K562 (cell line): ENCODE measurements at regions not wholly inside any gene's neighbourhood (a gene's known extent, or its start where the extent isn't known, plus 50 kb on each side); places are given as distances from the start of the nearest gene placed in this dataset.

Experiments
- ATF7 ChIP-seq: fragments of 450-650 bp; IDR thresholded peaks from 2 replicates; pipeline ENCODE4 v1.7.1; 2014; ENCODE audit warnings: mild to moderate bottlenecking, moderate library complexity
- CEBPG ChIP-seq, 3 experiments: fragments of 200-800 bp in 1 of 3; sonication (Bioruptor generic) in 1 of 3; sonication (generic) in 1 of 3; formaldehyde crosslinking in 1 of 3; IDR thresholded peaks in 2 of 3; conservative IDR thresholded peaks in 1 of 3; 2 replicates each; pipeline versions ENCODE4 v1.6.1 to v1.8.0; 2016 to 2022; ENCODE audit warnings: missing compliant biosample characterization in 2 of 3, missing genetic modification characterization in 2 of 3, mild to moderate bottlenecking in 1 of 3, missing genetic modification reagents in 1 of 3
- CREBBP ChIP-seq: IDR thresholded peaks from one replicate; pipeline ENCODE4 v1.6.1; 2012; ENCODE audit warnings: low read depth, mild to moderate bottlenecking, control low read depth, inconsistent platforms, low read length
- CXXC5 ChIP-seq: fragments of 250-450 bp; sonication (Bioruptor Pico); IDR thresholded peaks from 2 replicates; pipeline ENCODE4 v1.8.0; 2022; ENCODE audit warnings: inconsistent platforms, mild to moderate bottlenecking, moderate library complexity
- DPF2 ChIP-seq: fragments of 450-650 bp; IDR thresholded peaks from 2 replicates; pipeline ENCODE4 v1.6.1; 2016
- EP300 ChIP-seq: IDR thresholded peaks from 2 replicates; pipeline ENCODE4 v1.6.1; 2012; ENCODE audit warnings: low read length, improper control_type of control experiment
- FIP1L1 ChIP-seq: fragments of 200-400 bp; formaldehyde crosslinking; IDR thresholded peaks from 2 replicates; pipeline ENCODE4 v1.6.1; 2018; ENCODE audit warnings: mild to moderate bottlenecking, low read depth, low read length; ENCODE audit not compliant: poor library complexity, severe bottlenecking
- FOXM1 ChIP-seq, 2 experiments: fragments of 450-650 bp in 1 of 2; sonication (generic) in 1 of 2; formaldehyde crosslinking in 1 of 2; IDR thresholded peaks; 2 replicates each; pipeline versions ENCODE4 v1.6.1 to v1.9.0; 2017 to 2022; ENCODE audit warnings: low read depth in 2 of 2, mild to moderate bottlenecking in 2 of 2, missing genetic modification reagents in 1 of 2, moderate library complexity in 1 of 2
- HLTF ChIP-seq: fragments of 450-650 bp; IDR thresholded peaks from 2 replicates; pipeline ENCODE4 v1.6.1; 2016
- KDM1A ChIP-seq, 2 experiments: fragments of 450-650 bp; IDR thresholded peaks; 2 replicates each; pipeline ENCODE4 v1.6.1; 2016; ENCODE audit warnings: mild to moderate bottlenecking in 2 of 2
- L3MBTL2 ChIP-seq: fragments of 450-650 bp; IDR thresholded peaks from 2 replicates; pipeline ENCODE4 v1.6.1; 2016; ENCODE audit warnings: mild to moderate bottlenecking, moderate library complexity
- MAFG ChIP-seq: fragments of 450-650 bp; conservative IDR thresholded peaks from 2 replicates; pipeline ENCODE4 v1.6.1; 2016; ENCODE audit warnings: missing genetic modification characterization, missing compliant biosample characterization
- RAD21 ChIP-seq, 2 experiments: fragments of 250-450 bp in 1 of 2; fragments of 450-650 bp in 1 of 2; sonication (Bioruptor Pico) in 1 of 2; formaldehyde crosslinking in 1 of 2; IDR thresholded peaks in 1 of 2; conservative IDR thresholded peaks in 1 of 2; 2 replicates each; pipeline versions ENCODE4 v1.4.0 to v1.8.0; 2020 to 2022; ENCODE audit warnings: mild to moderate bottlenecking in 2 of 2, moderate library complexity in 1 of 2
- STAT5B ChIP-seq: fragments of 250-450 bp; sonication (Bioruptor Pico); IDR thresholded peaks from 2 replicates; pipeline ENCODE4 v1.8.0; 2021; ENCODE audit warnings: mild to moderate bottlenecking, inconsistent platforms
- ZNF444 ChIP-seq: fragments of 250-450 bp; sonication (Bioruptor Pico); IDR thresholded peaks from 2 replicates; pipeline ENCODE4 v1.4.0; 2020; ENCODE audit warnings: mild to moderate bottlenecking, moderate library complexity
- ZNF830 ChIP-seq: fragments of 250-450 bp; sonication (Bioruptor Pico); IDR thresholded peaks from 2 replicates; pipeline ENCODE4 v1.5.0; 2021; ENCODE audit warnings: mild to moderate bottlenecking
- TF ChIP-seq, protein P1 (sequence below): fragments of 450-650 bp; IDR thresholded peaks from 2 replicates; pipeline ENCODE4 v1.6.1; 2016
- TF ChIP-seq, protein P2 (sequence below): fragments of 250-450 bp; sonication (Bioruptor Pico); IDR thresholded peaks from 2 replicates; pipeline ENCODE4 v1.8.0; 2022; ENCODE audit warnings: moderate library complexity, mild to moderate bottlenecking, inconsistent platforms
- TF ChIP-seq, protein P3 (sequence below): fragments of 450-650 bp; IDR thresholded peaks from 2 replicates; pipeline ENCODE4 v1.6.1; 2018; ENCODE audit not compliant: partially characterized antibody
- TF ChIP-seq, protein P4 (sequence below), 3 experiments: IDR thresholded peaks in 2 of 3; conservative IDR thresholded peaks in 1 of 3; 2 replicates each; pipeline ENCODE4 v1.5.1; 2011 to 2012; ENCODE audit warnings: low read length in 3 of 3, mild to moderate bottlenecking in 3 of 3, control low read depth in 2 of 3, improper control_type of control experiment in 1 of 3, inconsistent platforms in 1 of 3, low read depth in 1 of 3, mixed read lengths in 1 of 3, moderate library complexity in 1 of 3; ENCODE audit not compliant: insufficient read depth in 2 of 3

DNA sequence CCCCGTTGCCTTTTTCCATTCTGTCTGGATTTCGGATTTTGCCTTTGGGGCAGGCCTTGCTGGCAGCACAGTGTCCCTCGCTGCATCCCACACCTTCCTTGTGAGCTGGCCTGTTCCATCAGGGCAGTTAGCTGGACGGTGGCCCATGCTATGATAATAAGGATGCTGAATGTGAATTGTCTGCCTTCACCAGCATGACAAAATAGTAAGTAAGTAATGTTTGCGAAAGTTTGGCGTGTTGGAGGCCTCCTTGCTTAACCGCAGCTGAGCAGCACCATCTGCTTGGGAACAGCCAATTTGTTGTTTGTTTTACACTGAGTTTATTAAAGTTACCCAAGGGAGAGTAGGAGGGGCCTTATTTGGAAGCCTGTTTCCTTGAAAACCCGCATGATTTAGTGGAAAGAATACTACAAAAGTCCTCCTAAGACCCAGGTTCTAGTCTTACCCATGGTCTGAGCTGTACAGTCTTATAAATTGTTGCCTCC, 469.7 kb upstream of the FANCL start (continued):
- TF ChIP-seq HLTF (no peak), ATF7 (peak; percentile 26; the same call in 1 of the 2 replicates), ZNF444 (CRISPR knock-in tag) (no peak), RAD21 (CRISPR knock-in tag; conservative IDR thresholded peaks at IDR 0.05 in 1 of 2, IDR thresholded peaks at IDR 0.05 in 1 of 2) (peak in 1 of 2 experiments; percentile 31; a peak in 2 of 4 replicates), ZNF830 (no peak), L3MBTL2 (peak; percentile 56), CEBPG (CRISPR knock-in tag; IDR thresholded peaks at IDR 0.05) (no peak), CEBPG (tag; conservative IDR thresholded peaks at IDR 0.05 in 1 of 2, IDR thresholded peaks at IDR 0.05 in 1 of 2) (peak; percentile 61 to 63), STAT5B (CRISPR knock-in tag) (no peak), CREBBP (no peak), FOXM1 (IDR thresholded peaks at IDR 0.05; ENCODE audit: low read depth) (0 out of 2 replicates have a peak, but pooled peaks have one; percentile 20), FOXM1 (CRISPR knock-in tag; IDR thresholded peaks at IDR 0.05; ENCODE audit: low read depth) (no peak), MAFG (no peak), EP300 (0 out of 2 replicates have a peak, but pooled peaks have one; percentile 6), KDM1A (IDR thresholded peaks at IDR 0.05) (0 out of 4 replicates have a peak, but pooled peaks of 1 of the 2 experiments have one; percentile 8), DPF2 (0 out of 2 replicates have a peak, but pooled peaks have one; percentile 14), CXXC5 (CRISPR knock-in tag) (peak; percentile 41; the same call in 1 of the 2 replicates), FIP1L1 (no peak)
- TF ChIP-seq, protein P1, sequence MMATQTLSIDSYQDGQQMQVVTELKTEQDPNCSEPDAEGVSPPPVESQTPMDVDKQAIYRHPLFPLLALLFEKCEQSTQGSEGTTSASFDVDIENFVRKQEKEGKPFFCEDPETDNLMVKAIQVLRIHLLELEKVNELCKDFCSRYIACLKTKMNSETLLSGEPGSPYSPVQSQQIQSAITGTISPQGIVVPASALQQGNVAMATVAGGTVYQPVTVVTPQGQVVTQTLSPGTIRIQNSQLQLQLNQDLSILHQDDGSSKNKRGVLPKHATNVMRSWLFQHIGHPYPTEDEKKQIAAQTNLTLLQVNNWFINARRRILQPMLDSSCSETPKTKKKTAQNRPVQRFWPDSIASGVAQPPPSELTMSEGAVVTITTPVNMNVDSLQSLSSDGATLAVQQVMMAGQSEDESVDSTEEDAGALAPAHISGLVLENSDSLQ, result peak; percentile 28; the same call in 1 of the 2 replicates
- TF ChIP-seq, protein P2, sequence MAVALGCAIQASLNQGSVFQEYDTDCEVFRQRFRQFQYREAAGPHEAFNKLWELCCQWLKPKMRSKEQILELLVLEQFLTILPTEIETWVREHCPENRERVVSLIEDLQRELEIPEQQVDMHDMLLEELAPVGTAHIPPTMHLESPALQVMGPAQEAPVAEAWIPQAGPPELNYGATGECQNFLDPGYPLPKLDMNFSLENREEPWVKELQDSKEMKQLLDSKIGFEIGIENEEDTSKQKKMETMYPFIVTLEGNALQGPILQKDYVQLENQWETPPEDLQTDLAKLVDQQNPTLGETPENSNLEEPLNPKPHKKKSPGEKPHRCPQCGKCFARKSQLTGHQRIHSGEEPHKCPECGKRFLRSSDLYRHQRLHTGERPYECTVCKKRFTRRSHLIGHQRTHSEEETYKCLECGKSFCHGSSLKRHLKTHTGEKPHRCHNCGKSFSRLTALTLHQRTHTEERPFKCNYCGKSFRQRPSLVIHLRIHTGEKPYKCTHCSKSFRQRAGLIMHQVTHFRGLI, result no peak
- TF ChIP-seq, protein P3, sequence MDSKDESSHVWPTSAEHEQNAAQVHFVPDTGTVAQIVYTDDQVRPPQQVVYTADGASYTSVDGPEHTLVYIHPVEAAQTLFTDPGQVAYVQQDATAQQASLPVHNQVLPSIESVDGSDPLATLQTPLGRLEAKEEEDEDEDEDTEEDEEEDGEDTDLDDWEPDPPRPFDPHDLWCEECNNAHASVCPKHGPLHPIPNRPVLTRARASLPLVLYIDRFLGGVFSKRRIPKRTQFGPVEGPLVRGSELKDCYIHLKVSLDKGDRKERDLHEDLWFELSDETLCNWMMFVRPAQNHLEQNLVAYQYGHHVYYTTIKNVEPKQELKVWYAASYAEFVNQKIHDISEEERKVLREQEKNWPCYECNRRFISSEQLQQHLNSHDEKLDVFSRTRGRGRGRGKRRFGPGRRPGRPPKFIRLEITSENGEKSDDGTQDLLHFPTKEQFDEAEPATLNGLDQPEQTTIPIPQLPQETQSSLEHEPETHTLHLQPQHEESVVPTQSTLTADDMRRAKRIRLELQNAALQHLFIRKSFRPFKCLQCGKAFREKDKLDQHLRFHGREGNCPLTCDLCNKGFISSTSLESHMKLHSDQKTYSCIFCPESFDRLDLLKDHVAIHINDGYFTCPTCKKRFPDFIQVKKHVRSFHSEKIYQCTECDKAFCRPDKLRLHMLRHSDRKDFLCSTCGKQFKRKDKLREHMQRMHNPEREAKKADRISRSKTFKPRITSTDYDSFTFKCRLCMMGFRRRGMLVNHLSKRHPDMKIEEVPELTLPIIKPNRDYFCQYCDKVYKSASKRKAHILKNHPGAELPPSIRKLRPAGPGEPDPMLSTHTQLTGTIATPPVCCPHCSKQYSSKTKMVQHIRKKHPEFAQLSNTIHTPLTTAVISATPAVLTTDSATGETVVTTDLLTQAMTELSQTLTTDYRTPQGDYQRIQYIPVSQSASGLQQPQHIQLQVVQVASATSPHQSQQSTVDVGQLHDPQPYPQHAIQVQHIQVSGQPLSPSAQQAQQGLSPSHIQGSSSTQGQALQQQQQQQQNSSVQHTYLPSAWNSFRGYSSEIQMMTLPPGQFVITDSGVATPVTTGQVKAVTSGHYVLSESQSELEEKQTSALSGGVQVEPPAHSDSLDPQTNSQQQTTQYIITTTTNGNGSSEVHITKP, result peak; percentile 68
- TF ChIP-seq, protein P4, sequence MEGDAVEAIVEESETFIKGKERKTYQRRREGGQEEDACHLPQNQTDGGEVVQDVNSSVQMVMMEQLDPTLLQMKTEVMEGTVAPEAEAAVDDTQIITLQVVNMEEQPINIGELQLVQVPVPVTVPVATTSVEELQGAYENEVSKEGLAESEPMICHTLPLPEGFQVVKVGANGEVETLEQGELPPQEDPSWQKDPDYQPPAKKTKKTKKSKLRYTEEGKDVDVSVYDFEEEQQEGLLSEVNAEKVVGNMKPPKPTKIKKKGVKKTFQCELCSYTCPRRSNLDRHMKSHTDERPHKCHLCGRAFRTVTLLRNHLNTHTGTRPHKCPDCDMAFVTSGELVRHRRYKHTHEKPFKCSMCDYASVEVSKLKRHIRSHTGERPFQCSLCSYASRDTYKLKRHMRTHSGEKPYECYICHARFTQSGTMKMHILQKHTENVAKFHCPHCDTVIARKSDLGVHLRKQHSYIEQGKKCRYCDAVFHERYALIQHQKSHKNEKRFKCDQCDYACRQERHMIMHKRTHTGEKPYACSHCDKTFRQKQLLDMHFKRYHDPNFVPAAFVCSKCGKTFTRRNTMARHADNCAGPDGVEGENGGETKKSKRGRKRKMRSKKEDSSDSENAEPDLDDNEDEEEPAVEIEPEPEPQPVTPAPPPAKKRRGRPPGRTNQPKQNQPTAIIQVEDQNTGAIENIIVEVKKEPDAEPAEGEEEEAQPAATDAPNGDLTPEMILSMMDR (IDR thresholded peaks at IDR 0.05 in 2 of 3, conservative IDR thresholded peaks at IDR 0.05 in 1 of 3; ENCODE audit: insufficient read depth in 2 of 3, low read depth in 1 of 3, low read length in 3 of 3), result peak in 1 of 3 experiments; percentile 13; a peak in 1 of 6 replicates
